HG02588 (cell line): ENCODE measurements at regions not wholly inside any gene's neighbourhood (a gene's known extent, or its start where the extent isn't known, plus 50 kb on each side); places are given as distances from the start of the nearest gene placed in this dataset.

Experiments used
- ATAC-seq: cut with Tn5 transposase; IDR thresholded peaks from one replicate; pipeline ENCODE4 v1.9.1; 2021; ENCODE audit warnings: mild to moderate bottlenecking, moderate library complexity; ENCODE audit not compliant: unreplicated experiment

DNA sequence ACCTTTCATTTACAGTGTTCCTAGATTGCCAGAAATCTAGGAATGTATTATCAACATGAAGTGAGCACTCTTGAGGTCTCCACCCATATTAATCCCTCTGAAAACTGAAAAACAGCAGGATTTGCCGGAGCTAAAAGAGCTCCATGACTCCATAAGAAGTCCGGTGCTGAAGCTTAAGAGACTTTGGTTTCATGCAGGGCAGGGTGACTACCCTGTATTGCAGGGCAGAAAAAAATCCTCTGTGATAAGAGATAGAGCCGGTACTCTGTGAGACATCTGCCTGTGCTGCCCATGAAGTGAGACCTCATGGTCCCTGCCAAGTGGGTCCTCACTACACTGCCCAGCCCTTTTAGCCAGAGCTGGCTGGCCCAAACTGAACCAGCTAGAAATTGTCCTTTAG, 127.2 kb upstream of the NPY2R start:
- ATAC-seq, result no peak

DNA sequence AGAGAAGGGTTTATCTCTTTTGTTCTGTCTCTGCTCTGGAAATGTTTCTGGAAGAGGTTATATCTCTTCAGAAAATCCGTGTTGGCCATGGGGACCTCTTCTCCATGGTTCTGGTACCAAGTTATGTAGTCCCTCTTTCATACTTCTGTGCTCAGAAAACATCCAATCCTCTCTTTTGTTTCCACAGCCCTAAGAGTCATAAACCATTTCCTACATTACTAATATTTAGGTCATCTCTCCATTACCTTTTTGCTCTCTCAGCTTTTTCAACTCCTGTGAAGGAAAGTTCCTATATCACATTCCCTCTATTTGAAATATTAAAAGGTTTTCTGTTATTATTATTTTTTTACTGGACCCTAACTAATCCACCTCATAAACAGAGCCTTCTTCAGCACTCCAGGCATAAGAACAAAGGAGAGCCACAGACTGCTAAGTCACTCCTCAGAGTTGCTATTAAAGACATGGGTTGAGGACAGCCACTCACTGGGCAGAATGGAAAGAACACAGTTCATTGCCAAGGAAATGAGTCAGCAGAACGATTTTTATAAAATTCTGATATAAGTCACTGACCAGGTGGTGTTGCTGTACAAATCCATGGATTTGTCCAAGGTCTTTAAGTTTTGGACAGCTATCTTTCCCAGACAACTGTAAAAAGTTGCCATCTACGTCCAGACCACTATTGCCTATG, 122.4 kb upstream of the NPY2R start:
- no peak for ATAC-seq

GRCh38 chr4:155094201-155094820, 114.1 kb upstream of the NPY2R start:
- no peak for ATAC-seq

DNA sequence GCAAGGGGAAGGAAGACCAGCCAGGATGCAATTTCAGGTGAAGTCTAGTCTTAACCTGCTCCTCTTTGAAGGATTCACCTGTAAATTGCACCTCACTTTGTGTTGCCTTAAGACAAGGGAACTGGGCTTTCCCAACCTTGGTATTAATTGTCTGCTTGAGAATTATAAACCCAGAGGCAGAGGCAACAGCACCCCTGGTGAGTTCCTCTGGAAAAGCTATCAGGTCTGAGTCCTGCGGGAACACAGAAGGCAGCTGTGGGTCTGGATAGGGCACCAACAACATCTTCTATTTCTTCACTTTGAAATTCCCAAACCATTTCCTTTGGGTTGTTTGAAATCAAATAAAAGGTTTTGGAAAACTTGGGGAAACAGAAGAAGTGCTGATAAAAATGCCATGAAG, 109.2 kb upstream of the NPY2R start:
- no peak for ATAC-seq

DNA sequence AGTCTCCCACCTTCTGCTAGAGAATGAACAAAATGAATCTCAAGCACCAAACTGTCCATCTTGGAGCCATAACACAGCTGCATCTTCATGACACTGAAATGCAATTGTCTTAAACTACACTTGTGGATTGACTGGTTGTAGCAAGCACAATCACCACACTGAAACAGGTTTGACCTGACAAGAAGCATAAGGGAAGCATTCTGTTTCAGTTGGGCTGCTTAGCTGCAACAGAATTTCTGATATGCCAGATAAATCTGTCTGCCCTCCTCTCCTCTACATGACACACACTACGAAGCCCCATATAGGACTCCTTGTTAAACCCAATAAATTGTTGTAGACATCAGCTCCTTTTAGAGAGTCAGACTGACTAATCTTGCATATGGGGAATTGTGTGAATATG, 101.8 kb upstream of the NPY2R start:
- ATAC-seq, result no peak

DNA sequence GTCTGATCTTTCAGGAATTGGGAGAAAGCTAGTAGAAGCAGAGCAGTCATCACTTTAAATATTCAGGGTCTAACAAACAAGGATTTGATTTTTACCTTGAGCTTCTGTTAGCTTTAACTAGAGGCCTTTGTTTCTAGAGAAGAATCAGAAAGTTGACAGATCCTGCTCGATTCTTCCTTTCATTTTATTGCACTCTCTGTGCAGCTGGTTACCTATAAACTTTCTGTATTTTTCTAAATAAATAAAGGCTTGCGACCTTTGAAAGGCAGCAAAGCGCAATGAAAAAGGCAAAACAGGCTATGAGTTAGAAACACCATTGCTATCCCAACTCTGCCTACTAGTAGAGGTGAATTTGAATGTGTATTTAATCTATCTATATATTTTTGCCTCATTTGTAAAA, 101.4 kb upstream of the NPY2R start:
- ATAC-seq, result no peak

GRCh38 chr4:155114790-155115189, 93.6 kb upstream of the NPY2R start:
- no peak for ATAC-seq

DNA sequence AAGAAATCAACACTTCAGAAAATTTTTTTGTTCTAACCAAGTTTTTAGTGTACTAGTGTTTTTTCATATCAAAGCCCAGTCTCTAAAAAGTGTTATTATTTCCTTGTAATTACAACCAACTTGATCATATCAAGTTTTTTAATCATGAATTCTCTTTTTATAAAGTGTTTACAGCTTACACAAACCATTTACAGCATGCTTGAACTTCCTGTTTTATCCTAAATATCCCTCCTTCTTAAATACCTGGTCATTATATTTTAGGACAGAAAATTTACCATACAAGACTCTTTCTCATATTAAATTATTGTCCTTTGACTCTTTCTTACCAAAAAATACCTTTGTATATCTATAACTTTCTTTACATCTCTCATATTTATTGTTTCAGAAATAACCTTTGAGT, 89.4 kb upstream of the NPY2R start:
- no peak for ATAC-seq

GRCh38 chr4:155120536-155120935, 87.9 kb upstream of the NPY2R start:
- ATAC-seq, result no peak

DNA sequence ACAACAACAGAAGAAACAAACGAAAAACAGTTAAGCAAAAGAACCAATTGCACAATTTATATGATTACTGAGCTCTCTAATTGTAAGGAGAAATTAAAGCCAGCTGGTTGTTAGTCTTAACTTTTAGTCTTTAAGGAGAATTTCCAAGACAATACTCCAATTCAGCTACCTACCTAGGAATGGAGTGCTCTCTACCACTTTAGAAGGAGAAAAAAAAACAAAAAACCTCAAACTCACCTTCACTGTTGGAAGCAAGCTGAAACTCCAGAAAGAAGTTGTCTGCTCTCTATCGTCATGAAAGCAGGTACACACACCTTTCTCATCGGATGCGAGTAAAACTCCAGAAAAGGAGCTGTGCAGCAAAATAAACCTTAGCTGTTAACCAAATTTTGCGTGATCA, 86.1 kb upstream of the NPY2R start:
- ATAC-seq, result no peak

- no peak for ATAC-seq
Measured at GRCh38 chr4:155134136-155134535, 74.3 kb upstream of the NPY2R start.

DNA sequence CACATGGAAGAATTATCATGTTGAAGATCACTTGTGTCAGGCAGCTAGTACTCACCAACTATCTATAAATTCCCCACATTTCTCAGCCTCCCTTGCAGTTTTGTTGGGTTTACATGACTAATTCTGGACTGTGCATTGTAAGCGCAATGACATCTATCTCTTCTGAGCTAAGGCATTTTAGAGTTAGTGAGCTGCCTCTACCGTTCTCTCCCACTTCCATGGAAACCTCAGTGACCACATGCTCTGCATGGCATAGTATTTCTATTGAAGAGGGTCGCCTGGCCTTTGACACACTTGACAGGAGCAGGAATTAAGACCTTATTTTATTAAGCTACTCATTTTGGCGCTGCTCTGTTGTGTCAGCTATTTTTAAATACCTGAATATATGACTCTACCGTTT, 67.5 kb upstream of the NPY2R start:
- no peak for ATAC-seq

DNA sequence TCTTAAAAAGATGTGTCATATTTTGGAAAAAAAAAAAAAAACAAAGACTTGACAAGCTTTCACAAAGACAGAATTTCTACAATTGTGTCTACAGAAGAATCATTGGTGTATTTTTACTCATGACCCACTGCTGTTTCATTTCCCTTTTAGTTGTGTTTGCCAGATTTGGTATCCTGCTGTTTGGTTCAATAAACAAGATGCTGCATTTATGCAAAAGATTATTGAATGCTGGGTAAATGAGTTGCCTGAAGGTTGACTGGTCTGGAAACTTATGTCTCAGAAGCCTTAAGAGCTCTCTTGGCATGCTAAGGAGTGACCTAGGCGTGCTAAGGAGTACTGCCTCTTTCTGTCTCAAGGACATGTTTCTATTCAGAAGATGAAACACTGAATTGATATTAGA, 64.9 kb upstream of the NPY2R start:
- no peak for ATAC-seq
